ENCODE measurements at regions not wholly inside any gene's neighbourhood (a gene's known extent, or its start where the extent isn't known, plus 50 kb on each side); places are given as distances from the start of the nearest gene placed in this dataset.

DNA sequence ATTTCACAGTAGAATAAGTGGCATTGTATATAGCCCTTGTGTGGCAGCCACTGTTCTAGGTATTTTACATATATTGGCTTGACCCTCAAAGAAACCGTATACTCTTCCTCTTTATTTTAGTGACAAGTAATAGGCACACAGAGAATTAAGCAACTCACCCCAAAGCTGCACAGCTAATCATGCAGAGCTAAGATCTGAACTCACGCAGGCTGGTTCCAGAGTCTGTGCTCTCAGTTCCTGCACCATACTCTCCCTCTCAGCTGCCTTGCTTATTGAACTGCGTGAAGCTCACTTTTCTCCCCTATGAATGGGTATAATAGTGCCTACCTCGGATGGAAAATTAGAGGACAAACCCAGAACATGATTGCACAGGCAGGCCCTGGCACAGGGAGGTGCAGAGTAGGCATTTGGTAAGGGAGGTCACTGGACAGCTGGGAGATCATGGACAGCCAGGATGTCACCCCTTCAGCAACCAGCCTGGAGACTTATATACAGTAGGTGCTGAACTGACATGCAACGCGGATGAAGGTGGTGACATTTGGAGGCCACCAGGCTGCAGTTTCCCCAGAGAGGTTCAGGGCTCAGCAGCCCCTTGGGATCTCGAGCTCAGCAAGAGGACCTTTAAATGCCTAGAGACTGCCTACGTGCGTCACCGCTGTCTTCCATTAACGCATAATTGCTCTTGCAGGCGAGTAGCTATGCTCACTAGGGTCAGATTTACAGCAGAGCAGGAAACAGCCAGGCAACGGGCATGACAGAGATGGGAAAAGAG is 78.4 kb upstream of the TP53I11 start:
- no TSS peak for BruUV-seq (replicated peaks)
- Histone ChIP-seq H3K9ac (replicated peaks; ENCODE audit: extremely low read depth, insufficient read depth, low read length) (no peak overlapping the region), H2AFZ (ENCODE audit: low read depth, low read length) (no peak overlapping the region), H3K4me1 (ENCODE audit: control insufficient read depth, extremely low read depth, insufficient read depth, low read length) (peaks cover 14% of the 10 kb centered on the region), H3K4me3 (replicated peaks in 1 of 3; ENCODE audit: insufficient read depth in 1 of 3, low read depth in 1 of 3, low read length in 3 of 3) (no peak overlapping the region), H4K20me1 (replicated peaks; ENCODE audit: control insufficient read depth, extremely low read depth, insufficient read depth, low read length) (no peaks in the 10 kb centered on the region), H3K4me2 (ENCODE audit: insufficient read depth, low read length) (no peak overlapping the region), H3K9me3 (replicated peaks; ENCODE audit: control insufficient read depth, insufficient read depth, low read length) (no peaks in the 10 kb centered on the region), H3K36me3 (ENCODE audit: control insufficient read depth in 2 of 2, extremely low read depth in 1 of 2, insufficient read depth in 2 of 2, low read length in 2 of 2) (no peaks in the 10 kb centered on the region), H3K79me2 (ENCODE audit: control insufficient read depth, insufficient read depth, low read length) (no peaks in the 10 kb centered on the region), H3K27ac (ENCODE audit: insufficient read depth, low read depth, low read length) (no peak overlapping the region), H3K9me1 (replicated peaks; ENCODE audit: control insufficient read depth, extremely low read depth, insufficient read depth, low read length) (no peaks in the 10 kb centered on the region), H3K27me3 (ENCODE audit: control insufficient read depth in 2 of 2, insufficient read depth in 2 of 2, low read length in 2 of 2) (peaks cover 0 to 4% of the 10 kb centered on the region in 2 experiments)
- no peak for DNase-seq (ENCODE audit: low read depth, low spot score)
- intact Hi-C loops (cut with micrococcal nuclease) = no loop called here
- TF ChIP-seq, protein P1, sequence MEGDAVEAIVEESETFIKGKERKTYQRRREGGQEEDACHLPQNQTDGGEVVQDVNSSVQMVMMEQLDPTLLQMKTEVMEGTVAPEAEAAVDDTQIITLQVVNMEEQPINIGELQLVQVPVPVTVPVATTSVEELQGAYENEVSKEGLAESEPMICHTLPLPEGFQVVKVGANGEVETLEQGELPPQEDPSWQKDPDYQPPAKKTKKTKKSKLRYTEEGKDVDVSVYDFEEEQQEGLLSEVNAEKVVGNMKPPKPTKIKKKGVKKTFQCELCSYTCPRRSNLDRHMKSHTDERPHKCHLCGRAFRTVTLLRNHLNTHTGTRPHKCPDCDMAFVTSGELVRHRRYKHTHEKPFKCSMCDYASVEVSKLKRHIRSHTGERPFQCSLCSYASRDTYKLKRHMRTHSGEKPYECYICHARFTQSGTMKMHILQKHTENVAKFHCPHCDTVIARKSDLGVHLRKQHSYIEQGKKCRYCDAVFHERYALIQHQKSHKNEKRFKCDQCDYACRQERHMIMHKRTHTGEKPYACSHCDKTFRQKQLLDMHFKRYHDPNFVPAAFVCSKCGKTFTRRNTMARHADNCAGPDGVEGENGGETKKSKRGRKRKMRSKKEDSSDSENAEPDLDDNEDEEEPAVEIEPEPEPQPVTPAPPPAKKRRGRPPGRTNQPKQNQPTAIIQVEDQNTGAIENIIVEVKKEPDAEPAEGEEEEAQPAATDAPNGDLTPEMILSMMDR (IDR thresholded peaks at IDR 0.05; ENCODE audit: extremely low read depth in 1 of 2, insufficient read depth in 1 of 2, low read depth in 1 of 2, low read length in 2 of 2) = no peak
- TF ChIP-seq MYC (IDR thresholded peaks at IDR 0.05; ENCODE audit: low read depth, low read length) = no peak
- no peak for TF ChIP-seq JUN (IDR thresholded peaks at IDR 0.05; ENCODE audit: borderline replicate concordance, insufficient read depth, insufficient read length, low read depth)
- no peak for FAIRE-seq
- ChIA-PET CTCF (interaction anchor here (0.9 to 2.3 kb wide), 2 partner anchors 11 to 74 kb away, joined by 3 to 6 read pairs; no protein-coding TSS in a partner anchor), POLR2A (no interaction called here)
- dilution Hi-C loops (cut with MboI; ENCODE audit: extremely low pct_ligation_motif_present, low sequenced_read_pairs) = no loop called here

DNA sequence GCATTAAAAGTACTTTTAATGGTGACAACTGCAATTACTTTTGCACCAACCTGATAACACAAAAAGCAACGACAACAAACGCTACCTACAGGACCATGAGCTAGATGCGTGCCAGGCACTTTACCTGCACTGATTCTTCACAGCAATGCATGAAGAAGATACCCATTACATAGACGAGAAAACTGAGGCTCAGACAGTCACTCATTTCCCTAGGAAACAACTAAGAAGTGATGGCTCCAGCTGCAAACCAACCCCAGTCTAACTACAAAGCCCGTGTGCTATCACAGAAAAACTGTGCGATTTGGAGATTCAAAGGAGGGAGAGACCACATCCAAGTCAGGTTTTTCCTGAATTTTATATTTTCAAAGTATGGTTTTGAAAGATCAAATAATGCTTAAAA is 80.1 kb upstream of the TP53I11 start:
- Histone ChIP-seq H3K27ac (ENCODE audit: insufficient read depth, low read depth, low read length) (no peak overlapping the region), H4K20me1 (replicated peaks; ENCODE audit: control insufficient read depth, extremely low read depth, insufficient read depth, low read length) (no peaks in the 10 kb centered on the region), H3K4me3 (replicated peaks in 1 of 3; ENCODE audit: insufficient read depth in 1 of 3, low read depth in 1 of 3, low read length in 3 of 3) (no peak overlapping the region), H3K27me3 (ENCODE audit: control insufficient read depth in 2 of 2, insufficient read depth in 2 of 2, low read length in 2 of 2) (peaks cover 0 to 4% of the 10 kb centered on the region in 2 experiments), H3K79me2 (ENCODE audit: control insufficient read depth, insufficient read depth, low read length) (no peaks in the 10 kb centered on the region), H2AFZ (ENCODE audit: low read depth, low read length) (no peak overlapping the region), H3K36me3 (ENCODE audit: control insufficient read depth in 2 of 2, extremely low read depth in 1 of 2, insufficient read depth in 2 of 2, low read length in 2 of 2) (no peaks in the 10 kb centered on the region), H3K4me1 (ENCODE audit: control insufficient read depth, extremely low read depth, insufficient read depth, low read length) (peaks cover 9% of the 10 kb centered on the region), H3K4me2 (ENCODE audit: insufficient read depth, low read length) (no peak overlapping the region), H3K9me3 (replicated peaks; ENCODE audit: control insufficient read depth, insufficient read depth, low read length) (no peaks in the 10 kb centered on the region), H3K9me1 (replicated peaks; ENCODE audit: control insufficient read depth, extremely low read depth, insufficient read depth, low read length) (no peaks in the 10 kb centered on the region), H3K9ac (replicated peaks; ENCODE audit: extremely low read depth, insufficient read depth, low read length) (no peak overlapping the region)
- FAIRE-seq (no peak), DNase-seq (ENCODE audit: low read depth, low spot score) (no peak)
- dilution Hi-C loops (cut with MboI; ENCODE audit: extremely low pct_ligation_motif_present, low sequenced_read_pairs) = no loop called here
- ChIA-PET CTCF (interaction anchor here (0.9 to 1.4 kb wide), 3 partner anchors 10 to 95 kb away, joined by 3 to 4 read pairs (median 3); no protein-coding TSS in a partner anchor), POLR2A (no interaction called here)
- intact Hi-C loops (cut with micrococcal nuclease) = no loop called here
- BruUV-seq (replicated peaks) = no TSS peak
- TF ChIP-seq JUN (IDR thresholded peaks at IDR 0.05; ENCODE audit: borderline replicate concordance, insufficient read depth, insufficient read length, low read depth) (no peak), FOS (IDR thresholded peaks at IDR 0.05; ENCODE audit: borderline replicate concordance, insufficient read depth, low read length) (no peak), POLR2A (IDR thresholded peaks at IDR 0.05; ENCODE audit: low read depth, low read length) (no peak), EZH2 (IDR thresholded peaks at IDR 0.05; ENCODE audit: borderline replicate concordance, low read depth, low read length, severe bottlenecking) (no peak), GATA2 (IDR thresholded peaks at IDR 0.05; ENCODE audit: insufficient read depth, insufficient read length, low read depth, low read length) (no peak), MYC (IDR thresholded peaks at IDR 0.05; ENCODE audit: low read depth, low read length) (no peak), POLR2AphosphoS5 (IDR thresholded peaks at IDR 0.05; ENCODE audit: insufficient read depth, low read depth, low read length) (no peak)
- TF ChIP-seq, protein P2, sequence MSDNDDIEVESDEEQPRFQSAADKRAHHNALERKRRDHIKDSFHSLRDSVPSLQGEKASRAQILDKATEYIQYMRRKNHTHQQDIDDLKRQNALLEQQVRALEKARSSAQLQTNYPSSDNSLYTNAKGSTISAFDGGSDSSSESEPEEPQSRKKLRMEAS (IDR thresholded peaks at IDR 0.05; ENCODE audit: insufficient read depth, insufficient read length) = no peak
- TF ChIP-seq, protein P1 (IDR thresholded peaks at IDR 0.05; ENCODE audit: extremely low read depth in 1 of 2, insufficient read depth in 1 of 2, low read depth in 1 of 2, low read length in 2 of 2) = no peak
